ENCODE measurements at regions not wholly inside any gene's neighbourhood (a gene's known extent, or its start where the extent isn't known, plus 50 kb on each side); places are given as distances from the start of the nearest gene placed in this dataset.

- TF ChIP-seq SUZ12 (IDR thresholded peaks at IDR 0.05; ENCODE audit: extremely low read depth, insufficient read depth, insufficient read length), result no peak
- TF ChIP-seq YY1 (IDR thresholded peaks at IDR 0.05; ENCODE audit: insufficient read depth, insufficient read length), result no peak
Measured at GRCh38 chr2:164048729-164049128, 312.9 kb upstream of the FIGN start.

All from NT2/D1 (cell line).